HCT116 (cell line): ENCODE measurements at regions not wholly inside any gene's neighbourhood (a gene's known extent, or its start where the extent isn't known, plus 50 kb on each side); places are given as distances from the start of the nearest gene placed in this dataset.

Experiments
- ATAC-seq: fragments of 200-7000 bp; cut with Tn5 transposase; 2 replicates; pipeline ENCODE4 v1.9.1; 2020; ENCODE audit warnings: mild to moderate bottlenecking, moderate library complexity
- BruUV-seq: library from RNA; stranded (reverse); fragments of 400-500 nt; replicated peaks from 2 replicates; lab custom pipeline; 2021; lab: Mats Ljungman, UMichigan
- CTCF ChIA-PET: fragments of 300-600 bp; sonication (Branson Sonifier 250); formaldehyde crosslinking; loops from one replicate; lab custom pipeline; 2021; ENCODE audit warnings: antibody characterized with exemption; lab: Charles Lee
- POLR2A ChIA-PET: fragments of 300-600, 350-600 bp; sonication (Branson Sonifier 250); formaldehyde crosslinking; loops from one replicate; lab custom pipeline; 2021; ENCODE audit warnings: antibody characterized with exemption; lab: Charles Lee
- RAD21 ChIA-PET, 2 experiments: fragments of 300-600 bp; sonication (Branson Sonifier 250); formaldehyde crosslinking; loops; one replicate each; lab custom pipeline; 2023; ENCODE audit warnings: low total read pairs in 2 of 2; ENCODE audit not compliant: uncharacterized antibody in 2 of 2, unreplicated experiment in 2 of 2, low non-redundant PET in 1 of 2; lab: Charles Lee
- DNase-seq: peaks from one replicate; pipeline ENCODE4 v3.0.0-alpha.2; 2010; ENCODE audit warnings: low read depth, low spot score
- H2AFZ ChIP-seq: fragments of 200-600 bp; shearing (Covaris generic), sonication (generic); 2 replicates; pipeline ENCODE4 v1.6.1; 2017; ENCODE audit warnings: low read depth, mixed run types, mixed read lengths, antibody characterized with exemption, low read length; ENCODE audit not compliant: poor library complexity, severe bottlenecking
- H3K27ac ChIP-seq: 2 replicates; pipeline ENCODE4 v1.5.1; 2012; ENCODE audit warnings: low read depth, low read length
- H3K27me3 ChIP-seq: fragments of 200-600 bp; sonication (generic); 2 replicates; pipeline ENCODE4 v1.6.1; 2016; ENCODE audit warnings: mixed run types, low read length, mixed read lengths; ENCODE audit not compliant: insufficient read depth
- H3K36me3 ChIP-seq, 2 experiments: fragments of 200-500 bp in 1 of 2; fragments of 200-600 bp in 1 of 2; sonication (Bioruptor generic) in 1 of 2; sonication (generic) in 1 of 2; 2 replicates each; pipeline versions ENCODE4 v1.5.1 to v1.6.1; 2014 to 2016; ENCODE audit warnings: low read length in 2 of 2, inconsistent platforms in 1 of 2, mixed read lengths in 1 of 2, mixed run types in 1 of 2; ENCODE audit not compliant: insufficient read depth in 2 of 2, control insufficient read depth in 1 of 2
- H3K4me1 ChIP-seq, 2 experiments: fragments of 200-600 bp in 1 of 2; sonication (generic) in 1 of 2; 2 replicates each; pipeline versions ENCODE4 v1.5.1 to v1.6.1; 2012 to 2017; ENCODE audit warnings: low read length in 2 of 2, inconsistent platforms in 1 of 2, mild to moderate bottlenecking in 1 of 2, mixed read lengths in 1 of 2, mixed run types in 1 of 2, moderate library complexity in 1 of 2; ENCODE audit not compliant: insufficient read depth in 2 of 2, control insufficient read depth in 1 of 2
- H3K4me2 ChIP-seq: fragments of 200-600 bp; sonication (generic); 2 replicates; pipeline ENCODE4 v1.6.1; 2017; ENCODE audit warnings: mixed run types, low read length, mixed read lengths
- H3K4me3 ChIP-seq, 2 experiments: fragments of 200-600 bp in 1 of 2; sonication (generic) in 1 of 2; replicated peaks in 1 of 2; 2 replicates each; pipeline ENCODE4 v1.5.1; 2011 to 2016; ENCODE audit warnings: low read length in 2 of 2, control low read depth in 1 of 2, low read depth in 1 of 2, mild to moderate bottlenecking in 1 of 2, mixed read lengths in 1 of 2, mixed run types in 1 of 2
- H3K79me2 ChIP-seq: fragments of 200-600 bp; sonication (generic); 2 replicates; pipeline ENCODE4 v1.6.1; 2017; ENCODE audit warnings: mild to moderate bottlenecking, mixed run types, low read length, moderate library complexity, mixed read lengths; ENCODE audit not compliant: insufficient read depth
- H3K9ac ChIP-seq: fragments of 200-600 bp; sonication (generic); 2 replicates; pipeline ENCODE4 v1.6.1; 2016; ENCODE audit warnings: low read length, mixed read lengths
- H3K9me2 ChIP-seq: fragments of 200-600 bp; sonication (generic), shearing (Covaris generic); 2 replicates; pipeline ENCODE4 v1.6.1; 2017; ENCODE audit warnings: mixed run types, mild to moderate bottlenecking, moderate library complexity; ENCODE audit not compliant: insufficient read depth
- H3K9me3 ChIP-seq, 2 experiments: fragments of 200-500 bp in 1 of 2; fragments of 200-600 bp in 1 of 2; sonication (Bioruptor generic) in 1 of 2; sonication (generic) in 1 of 2; 2 replicates each; pipeline ENCODE4 v1.6.1; 2014 to 2017; ENCODE audit warnings: low read length in 2 of 2, mixed read lengths in 2 of 2, inconsistent platforms in 1 of 2, low read depth in 1 of 2, mild to moderate bottlenecking in 1 of 2, mixed run types in 1 of 2, moderate library complexity in 1 of 2; ENCODE audit not compliant: control insufficient read depth in 1 of 2, insufficient read depth in 1 of 2
- H4K20me1 ChIP-seq: fragments of 200-600 bp; sonication (generic), shearing (Covaris generic); 2 replicates; pipeline ENCODE4 v1.6.1; 2017; ENCODE audit warnings: mixed run types, mild to moderate bottlenecking, moderate library complexity; ENCODE audit not compliant: insufficient read depth
- ATF3 ChIP-seq: IDR thresholded peaks from 2 replicates; pipeline ENCODE4 v1.6.1; 2012
- CBX3 ChIP-seq: IDR thresholded peaks from 2 replicates; pipeline ENCODE4 v1.6.1; 2012; ENCODE audit warnings: low read depth
- CEBPB ChIP-seq: IDR thresholded peaks from 2 replicates; pipeline ENCODE4 v1.6.1; 2012; ENCODE audit warnings: low read depth
- CTCF ChIP-seq, 3 experiments: fragments of 200-600 bp in 1 of 3; sonication (generic) in 1 of 3; IDR thresholded peaks in 2 of 3; conservative IDR thresholded peaks in 1 of 3; 2 replicates each; pipeline ENCODE4 v1.5.1; 2012 to 2017; ENCODE audit warnings: low read depth in 2 of 3, low read length in 2 of 3, antibody characterized with exemption in 1 of 3, borderline replicate concordance in 1 of 3, control low read depth in 1 of 3, mild to moderate bottlenecking in 1 of 3, mixed read lengths in 1 of 3, mixed run types in 1 of 3, moderate library complexity in 1 of 3; ENCODE audit not compliant: insufficient read depth in 1 of 3
- EGR1 ChIP-seq: IDR thresholded peaks from 2 replicates; pipeline ENCODE4 v1.6.1; 2012; ENCODE audit warnings: low read depth
- ELF1 ChIP-seq: IDR thresholded peaks from 2 replicates; pipeline ENCODE4 v1.6.1; 2012; ENCODE audit warnings: low read depth, borderline replicate concordance
- JUND ChIP-seq: IDR thresholded peaks from 2 replicates; pipeline ENCODE4 v1.6.1; 2012
- MAX ChIP-seq: IDR thresholded peaks from 2 replicates; pipeline ENCODE4 v1.6.1; 2012
- POLR2A ChIP-seq: IDR thresholded peaks from 2 replicates; pipeline ENCODE4 v1.7.0; 2011; ENCODE audit warnings: borderline replicate concordance; ENCODE audit not compliant: insufficient read depth, insufficient read length; ENCODE audit errors: extremely low read depth
- POLR2AphosphoS5 ChIP-seq: IDR thresholded peaks from 2 replicates; pipeline ENCODE4 v1.6.1; 2011; ENCODE audit warnings: mild to moderate bottlenecking, low read depth, low read length, moderate library complexity
- RAD21 ChIP-seq: IDR thresholded peaks from 2 replicates; pipeline ENCODE4 v1.6.1; 2012; ENCODE audit warnings: low read depth, mild to moderate bottlenecking
- SP1 ChIP-seq: IDR thresholded peaks from 2 replicates; pipeline ENCODE4 v1.6.1; 2012; ENCODE audit warnings: low read depth
- YY1 ChIP-seq: IDR thresholded peaks from 2 replicates; pipeline ENCODE4 v1.6.1; 2011; ENCODE audit warnings: low read length, low read depth, moderate library complexity, mild to moderate bottlenecking; ENCODE audit not compliant: insufficient replicate concordance; ENCODE audit errors: extremely low read depth
- ZBTB33 ChIP-seq: IDR thresholded peaks from 2 replicates; pipeline ENCODE4 v1.6.1; 2011; ENCODE audit warnings: mild to moderate bottlenecking, low read length, moderate library complexity; ENCODE audit not compliant: insufficient replicate concordance; ENCODE audit errors: extremely low read depth
- ZNF274 ChIP-seq: fragments of 200-500 bp; sonication (Bioruptor generic); IDR thresholded peaks from 2 replicates; pipeline ENCODE4 v1.6.1; 2014; ENCODE audit warnings: mild to moderate bottlenecking, low read depth, low read length, inconsistent platforms
- intact Hi-C: fragments of 100-400 bp; cut with micrococcal nuclease; formaldehyde crosslinking; loops from 2 replicates; pipeline ENCODE4 v1.10.0; 2022

- TF ChIP-seq CTCF (IDR thresholded peaks at IDR 0.05 in 2 of 3, conservative IDR thresholded peaks at IDR 0.05 in 1 of 3; ENCODE audit: borderline replicate concordance in 1 of 3, insufficient read depth in 1 of 3, low read depth in 2 of 3, low read length in 2 of 3) = no peak
- TF ChIP-seq JUND = no peak
- TF ChIP-seq, all 23 proteins: peak for 0
Observed at GRCh38 chr5:27876071-27876470, 837.7 kb upstream of the CDH9 start (continued).

GRCh38 chr5:27875148-27875547 is 836.8 kb upstream of the CDH9 start:
- Histone ChIP-seq H3K9ac (no peak overlapping the region), H3K4me3 (no peak overlapping the region), H3K27ac (no peak overlapping the region), H3K9me2 (no peaks in the 10 kb centered on the region), H4K20me1 (no peaks in the 10 kb centered on the region), H3K27me3 (no peaks in the 10 kb centered on the region), H3K36me3 (no peaks in the 10 kb centered on the region), H3K4me2 (no peak overlapping the region), H3K79me2 (no peaks in the 10 kb centered on the region), H2AFZ (no peak overlapping the region), H3K4me1 (no peaks in the 10 kb centered on the region), H3K9me3 (peaks cover 0 to 19% of the 10 kb centered on the region in 2 experiments; a peak in 3 of 4 replicates)
- no TSS peak for BruUV-seq
- POLR2A ChIA-PET = no interaction called here
- TF ChIP-seq ZBTB33 = no peak
- TF ChIP-seq ELF1 = no peak
- no peak for TF ChIP-seq POLR2AphosphoS5
- TF ChIP-seq CBX3 = no peak
- TF ChIP-seq MAX = no peak
- no peak for TF ChIP-seq YY1
- no peak for TF ChIP-seq ATF3
- no peak for TF ChIP-seq SP1
- no peak for TF ChIP-seq CTCF (IDR thresholded peaks at IDR 0.05 in 2 of 3, conservative IDR thresholded peaks at IDR 0.05 in 1 of 3; ENCODE audit: borderline replicate concordance in 1 of 3, insufficient read depth in 1 of 3, low read depth in 2 of 3, low read length in 2 of 3)
- no peak for TF ChIP-seq EGR1
- TF ChIP-seq POLR2A = no peak
- TF ChIP-seq ZNF274 = no peak
- TF ChIP-seq CEBPB = no peak
- no peak for TF ChIP-seq RAD21
- no peak for DNase-seq
- RAD21 ChIA-PET = no interaction called here
- no peak for ATAC-seq
- intact Hi-C loops = no loop called here
- CTCF ChIA-PET = no interaction called here
